Prostate gland (tissue), 2 donors: ENCODE measurements at regions not wholly inside any gene's neighbourhood (a gene's known extent, or its start where the extent isn't known, plus 50 kb on each side); places are given as distances from the start of the nearest gene placed in this dataset.

Source experiments
- CTCF ChIP-seq, 4 experiments: fragments of 200-600 bp in 2 of 4; fragments of 450-650 bp in 2 of 4; sonication (generic) in 2 of 4; IDR thresholded peaks; 1 replicate in 3 of 4; 2 replicates in 1 of 4; pipeline ENCODE4 v1.5.1; 2016 to 2019; ENCODE audit warnings: antibody characterized with exemption in 4 of 4, mild to moderate bottlenecking in 2 of 4, moderate library complexity in 2 of 4
- POLR2A ChIP-seq: fragments of 450-650 bp; IDR thresholded peaks from one replicate; pipeline ENCODE4 v1.6.1; 2016; ENCODE audit warnings: antibody characterized with exemption, mild to moderate bottlenecking

- TF ChIP-seq POLR2A (no peak), CTCF (IDR thresholded peaks at IDR 0.05) (no peak)
These were observed 100.4 kb upstream of the F3 start for GRCh38 chr1:94641990-94642389.
